Kasumi-1 (cell line): ENCODE measurements at regions not wholly inside any gene's neighbourhood (a gene's known extent, or its start where the extent isn't known, plus 50 kb on each side); places are given as distances from the start of the nearest gene placed in this dataset.

ENCODE experiments used
- DNase-seq, 2 experiments: peaks; one replicate each; lab custom pipeline; 2025; lab: John Stamatoyannopoulos, UW

- DNase-seq, result no peak
Measured at GRCh38 chr18:78566720-78567119, 412.9 kb upstream of the SALL3 start.

- no peak for DNase-seq
Measured at GRCh38 chr18:78571063-78571785, 408.4 kb upstream of the SALL3 start.

- no peak for DNase-seq
Measured at GRCh38 chr18:78571831-78572347, 407.7 kb upstream of the SALL3 start.

- DNase-seq, result no peak
Measured at GRCh38 chr18:78573773-78574172, 405.8 kb upstream of the SALL3 start.

GRCh38 chr18:78576967-78577366, 402.7 kb upstream of the SALL3 start:
- DNase-seq, result no peak

- DNase-seq, result no peak
Measured at GRCh38 chr18:78579449-78579848, 400.2 kb upstream of the SALL3 start.

- DNase-seq, result no peak
Measured at GRCh38 chr18:78579854-78580577, 399.6 kb upstream of the SALL3 start.

- DNase-seq, result no peak
Measured at GRCh38 chr18:78580835-78581339, 398.7 kb upstream of the SALL3 start.

- DNase-seq, result no peak
Measured at GRCh38 chr18:78582181-78582709, 397.4 kb upstream of the SALL3 start.

- DNase-seq, result no peak
Measured at GRCh38 chr18:78582898-78583738, 396.5 kb upstream of the SALL3 start.

- DNase-seq, result no peak
Measured at GRCh38 chr18:78583739-78584458, 395.7 kb upstream of the SALL3 start.

GRCh38 chr18:78584459-78585022, 395.1 kb upstream of the SALL3 start:
- DNase-seq, result no peak

- no peak for DNase-seq
Measured at GRCh38 chr18:78586586-78586985, 393.0 kb upstream of the SALL3 start.

GRCh38 chr18:78587096-78587495, 392.5 kb upstream of the SALL3 start:
- no peak for DNase-seq

- DNase-seq, result no peak
Measured at GRCh38 chr18:78587626-78588600, 391.7 kb upstream of the SALL3 start.

- no peak for DNase-seq
Measured at GRCh38 chr18:78589916-78590437, 389.6 kb upstream of the SALL3 start.

- DNase-seq, result no peak
Measured at GRCh38 chr18:78595453-78595852, 384.2 kb upstream of the SALL3 start.

GRCh38 chr18:78595924-78596573, 383.6 kb upstream of the SALL3 start:
- no peak for DNase-seq

- DNase-seq, result no peak
Measured at GRCh38 chr18:78596794-78597345, 382.7 kb upstream of the SALL3 start.
